IMR-90 (cell line): ENCODE measurements at regions not wholly inside any gene's neighbourhood (a gene's known extent, or its start where the extent isn't known, plus 50 kb on each side); places are given as distances from the start of the nearest gene placed in this dataset.

Source experiments
- ATAC-seq: fragments of 200-7000 bp; cut with Tn5 transposase; 2 replicates; pipeline ENCODE4 v1.9.1; 2020; ENCODE audit warnings: low read depth, mild to moderate bottlenecking, moderate library complexity
- BruUV-seq: library from RNA; stranded (reverse); fragments of 400-500 nt; replicated peaks from 2 replicates; lab custom pipeline; 2021; lab: Mats Ljungman, UMichigan
- CTCF ChIA-PET: fragments of 300-600 bp; formaldehyde crosslinking; extraction: SDS; loops from one replicate; lab custom pipeline; 2021; ENCODE audit warnings: antibody characterized with exemption; lab: Yijun Ruan, JAX
- POLR2A ChIA-PET: fragments of 300-600 bp; sonication (Branson Sonifier 250); formaldehyde crosslinking; loops from one replicate; lab custom pipeline; 2022; ENCODE audit warnings: antibody characterized with exemption; ENCODE audit not compliant: unreplicated experiment; lab: Charles Lee
- DNase-seq: peaks from one replicate; pipeline ENCODE4 v3.0.0; 2013
- H2AFZ ChIP-seq: replicated peaks from 2 replicates; pipeline ENCODE3; 2013; ENCODE audit warnings: low read length, mild to moderate bottlenecking; ENCODE audit not compliant: poor library complexity
- H2AK5ac ChIP-seq: 2 replicates; pipeline ENCODE4 v1.6.1; 2013; ENCODE audit warnings: low read depth, low read length, inconsistent platforms
- H2AK9ac ChIP-seq: replicated peaks from 2 replicates; pipeline ENCODE3; 2013; ENCODE audit warnings: mild to moderate bottlenecking, low read depth, low read length, moderate library complexity; ENCODE audit not compliant: poor library complexity
- H2BK120ac ChIP-seq: 2 replicates; pipeline ENCODE4 v1.6.1; 2013; ENCODE audit warnings: low read depth, low read length, inconsistent platforms
- H2BK15ac ChIP-seq: 3 replicates; pipeline ENCODE4 v1.6.1; 2013; ENCODE audit warnings: low read depth, low read length, inconsistent platforms
- H2BK20ac ChIP-seq: 2 replicates; pipeline ENCODE4 v1.6.1; 2013; ENCODE audit warnings: low read depth, mild to moderate bottlenecking, inconsistent platforms, low read length, moderate library complexity
- H2BK5ac ChIP-seq: 2 replicates; pipeline ENCODE4 v1.6.1; 2013; ENCODE audit warnings: mild to moderate bottlenecking, low read depth, low read length, inconsistent platforms; ENCODE audit not compliant: poor library complexity, severe bottlenecking
- H3K14ac ChIP-seq: replicated peaks from 2 replicates; pipeline ENCODE4 v1.6.1; 2013; ENCODE audit warnings: low read depth, low read length, inconsistent platforms
- H3K18ac ChIP-seq: 2 replicates; pipeline ENCODE4 v1.6.1; 2013; ENCODE audit warnings: low read depth, low read length, control low read depth
- H3K23ac ChIP-seq: 2 replicates; pipeline ENCODE4 v1.6.1; 2013; ENCODE audit warnings: low read depth, low read length, inconsistent platforms
- H3K27ac ChIP-seq: 2 replicates; pipeline ENCODE4 v1.5.1; 2013; ENCODE audit warnings: mild to moderate bottlenecking, control low read depth, low read length; ENCODE audit not compliant: insufficient read depth
- H3K27me3 ChIP-seq: 2 replicates; pipeline ENCODE4 v1.6.1; 2013; ENCODE audit warnings: low read length; ENCODE audit not compliant: control insufficient read depth, insufficient read depth
- H3K36me3 ChIP-seq: 2 replicates; pipeline ENCODE4 v1.6.1; 2013; ENCODE audit warnings: low read length, mixed read lengths; ENCODE audit not compliant: control insufficient read depth, insufficient read depth
- H3K4ac ChIP-seq: 2 replicates; pipeline ENCODE4 v1.6.1; 2013; ENCODE audit warnings: low read depth, low read length, inconsistent platforms
- H3K4me1 ChIP-seq: 2 replicates; pipeline ENCODE4 v1.6.1; 2013; ENCODE audit warnings: low read length, mixed read lengths; ENCODE audit not compliant: control insufficient read depth, insufficient read depth
- H3K4me2 ChIP-seq: 2 replicates; pipeline ENCODE4 v1.6.1; 2013; ENCODE audit warnings: low read depth, mild to moderate bottlenecking, control low read depth, low read length, moderate library complexity
- H3K4me3 ChIP-seq: 2 replicates; pipeline ENCODE4 v1.5.1; 2013; ENCODE audit warnings: low read depth, mild to moderate bottlenecking, control low read depth, low read length, moderate library complexity; ENCODE audit not compliant: insufficient read depth
- H3K56ac ChIP-seq: 2 replicates; pipeline ENCODE4 v1.6.1; 2013; ENCODE audit warnings: low read length, inconsistent platforms; ENCODE audit not compliant: insufficient read depth; ENCODE audit errors: extremely low read depth
- H3K79me1 ChIP-seq, 2 experiments: 2 replicates each; pipeline ENCODE4 v1.6.1; 2013; ENCODE audit warnings: low read length in 2 of 2, inconsistent platforms in 1 of 2, low read depth in 1 of 2
- H3K9ac ChIP-seq: 2 replicates; pipeline ENCODE4 v1.6.1; 2013; ENCODE audit warnings: low read depth, low read length, control low read depth
- H3K9me1 ChIP-seq: 2 replicates; pipeline ENCODE4 v1.6.1; 2013; ENCODE audit warnings: low read length, inconsistent platforms; ENCODE audit not compliant: insufficient read depth
- H3K9me3 ChIP-seq: 2 replicates; pipeline ENCODE4 v1.6.1; 2013; ENCODE audit warnings: low read length; ENCODE audit not compliant: control insufficient read depth, insufficient read depth
- H4K20me1 ChIP-seq: 2 replicates; pipeline ENCODE4 v1.6.1; 2013; ENCODE audit warnings: low read length, inconsistent platforms; ENCODE audit not compliant: insufficient read depth
- H4K5ac ChIP-seq: 2 replicates; pipeline ENCODE4 v1.6.1; 2013; ENCODE audit warnings: mild to moderate bottlenecking, low read depth, low read length, control low read depth
- H4K8ac ChIP-seq, 2 experiments: 2 replicates each; pipeline ENCODE4 v1.6.1; 2013; ENCODE audit warnings: low read depth in 2 of 2, low read length in 2 of 2, control low read depth in 1 of 2, inconsistent platforms in 1 of 2
- H4K91ac ChIP-seq: 2 replicates; pipeline ENCODE4 v1.6.1; 2013; ENCODE audit warnings: low read depth, low read length, inconsistent platforms; ENCODE audit not compliant: insufficient read depth
- CHD1 ChIP-seq: IDR thresholded peaks from 2 replicates; pipeline ENCODE4 v1.6.1; 2012; ENCODE audit warnings: low read depth, low read length, improper control_type of control experiment
- FOS ChIP-seq: fragments of 150-350 bp; IDR thresholded peaks from 2 replicates; pipeline ENCODE4 v1.6.1; 2016; ENCODE audit warnings: low read depth, low read length
- POLR2A ChIP-seq: IDR thresholded peaks from 2 replicates; pipeline ENCODE4 v1.6.1; 2012; ENCODE audit warnings: mild to moderate bottlenecking, low read depth, low read length
- RFX5 ChIP-seq: IDR thresholded peaks from 2 replicates; pipeline ENCODE4 v1.8.0; 2012; ENCODE audit warnings: low read depth, mild to moderate bottlenecking, low read length, moderate library complexity
- WGBS, 2 experiments: methylation state at CpG; one replicate each; pipeline versions ENCODE4 v1.1.5 to v1.1.7; 2013; ENCODE audit warnings: missing lambda C conversion rate in 2 of 2; ENCODE audit not compliant: insufficient read length in 1 of 2; ENCODE audit errors: extremely low coverage in 2 of 2; 5-methylcytosine and 5-hydroxymethylcytosine counted together
- dilution Hi-C: fragments of 300-500 bp; cut with HindIII; formaldehyde crosslinking; loops from one replicate; pipeline ENCODE4 v1.14.3; 2018; ENCODE audit warnings: low sequenced_read_pairs; ENCODE audit not compliant: unreplicated experiment
- in situ Hi-C: fragments of 300-500 bp; cut with MboI; formaldehyde crosslinking; loops from 3 replicates; pipeline ENCODE4 v1.14.3; 2019; ENCODE audit warnings: low sequenced_read_pairs, inconsistent platforms, mixed read lengths
- intact Hi-C: fragments of 100-400 bp; cut with micrococcal nuclease; formaldehyde crosslinking; loops from 2 replicates; pipeline ENCODE4 v1.10.0; 2022
- TF ChIP-seq, protein P1 (sequence below): fragments of 150-350 bp; IDR thresholded peaks from 2 replicates; pipeline ENCODE4 v1.6.1; 2017; ENCODE audit warnings: mild to moderate bottlenecking, antibody characterized with exemption, low read length, low read depth

DNA sequence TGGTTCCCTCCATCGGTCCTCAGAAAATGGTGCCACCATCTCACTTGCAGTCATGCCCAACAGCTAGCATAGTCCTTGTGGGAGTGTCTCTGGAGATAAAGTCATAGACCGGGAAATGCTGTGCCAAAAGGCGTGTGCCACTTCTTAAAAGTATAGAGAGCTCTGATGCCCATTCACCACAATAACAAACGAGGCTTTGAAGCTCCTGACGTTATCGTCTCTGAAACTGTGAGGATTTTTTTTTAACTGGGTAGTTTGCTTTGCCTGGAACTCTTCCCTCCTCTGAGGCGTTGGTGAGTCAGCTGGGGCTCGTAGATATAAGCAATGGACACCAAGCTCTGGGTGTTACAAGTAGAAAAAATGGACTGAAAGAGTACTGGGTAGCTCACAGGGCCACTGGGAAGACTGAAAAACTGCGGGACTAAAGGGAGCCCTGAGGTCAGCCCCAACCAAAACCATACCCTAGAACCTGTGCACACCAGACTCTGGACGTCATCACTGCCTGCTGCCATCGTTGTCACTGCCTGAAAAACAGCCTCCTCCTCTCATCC lies 89.4 kb upstream of the TRIM2 start:
- DNase-seq, result peak; percentile 84
- intact Hi-C loops, result no loop called here

More for the DNA sequence above, 89.4 kb upstream of the TRIM2 start:
- TF ChIP-seq POLR2A (no peak), RFX5 (no peak), FOS (peak; percentile 44; the same call in 1 of the 2 replicates), CHD1 (no peak)
- TF ChIP-seq, protein P1, sequence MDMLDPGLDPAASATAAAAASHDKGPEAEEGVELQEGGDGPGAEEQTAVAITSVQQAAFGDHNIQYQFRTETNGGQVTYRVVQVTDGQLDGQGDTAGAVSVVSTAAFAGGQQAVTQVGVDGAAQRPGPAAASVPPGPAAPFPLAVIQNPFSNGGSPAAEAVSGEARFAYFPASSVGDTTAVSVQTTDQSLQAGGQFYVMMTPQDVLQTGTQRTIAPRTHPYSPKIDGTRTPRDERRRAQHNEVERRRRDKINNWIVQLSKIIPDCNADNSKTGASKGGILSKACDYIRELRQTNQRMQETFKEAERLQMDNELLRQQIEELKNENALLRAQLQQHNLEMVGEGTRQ, result no peak
- peak overlapping the region; percentile 35; the same call in 1 of the 2 replicates for H4K5ac ChIP-seq
- ATAC-seq, result peak; percentile 88
- H3K56ac ChIP-seq, result no peak overlapping the region
- peak overlapping the region; percentile 31; the same call in 1 of the 2 replicates for H3K27ac ChIP-seq
- H3K23ac ChIP-seq, result 0 out of 2 replicates have a peak overlapping the region, but pooled peaks have one; percentile 0
- ChIA-PET CTCF (interaction anchor here (0.7 to 1.0 kb wide), 2 partner anchors 32 to 335 kb away, joined by 3 to 4 read pairs; no protein-coding TSS in a partner anchor), POLR2A (no interaction called here)
- peaks cover 11% of the 10 kb centered on the region for H3K4me1 ChIP-seq
- no peak overlapping the region for H3K4me3 ChIP-seq
- no peaks in the 10 kb centered on the region for H3K79me1 ChIP-seq
- H2BK20ac ChIP-seq, result no peak overlapping the region; the same call in 1 of the 2 replicates
- peak overlapping the region; percentile 18 for H2AK9ac ChIP-seq
- H3K9ac ChIP-seq, result no peak overlapping the region
- no peaks in the 10 kb centered on the region; the same call in 1 of the 2 replicates for H4K20me1 ChIP-seq
- no TSS peak for BruUV-seq
- peak overlapping the region; percentile 48; the same call in 1 of the 2 replicates for H3K4me2 ChIP-seq
- dilution Hi-C loops, result no loop called here
- H4K91ac ChIP-seq, result peak overlapping the region; percentile 41
- peaks cover 21% of the 10 kb centered on the region for H3K27me3 ChIP-seq
- peak overlapping the region; percentile 49; the same call in 1 of the 2 replicates for H3K14ac ChIP-seq
- no CpG with 5 or more reads among the region's 11 CpGs for WGBS, 2 experiments
- peak overlapping the region; percentile 67 for H3K4ac ChIP-seq
- 0 out of 3 replicates have a peak overlapping the region, but pooled peaks have one; percentile 20 for H2BK15ac ChIP-seq
- peak overlapping the region; percentile 17 to 62; a peak in 3 of 4 replicates for H4K8ac ChIP-seq
- H3K9me3 ChIP-seq, result no peaks in the 10 kb centered on the region
- peak overlapping the region; percentile 30; the same call in 1 of the 2 replicates for H2AK5ac ChIP-seq
- peak overlapping the region; percentile 65 for H3K18ac ChIP-seq
- peaks cover 6% of the 10 kb centered on the region for H3K9me1 ChIP-seq
- H3K36me3 ChIP-seq, result no peaks in the 10 kb centered on the region
- H2BK5ac ChIP-seq, result peak overlapping the region; percentile 65
- in situ Hi-C loops, result no loop called here
- peak overlapping the region; percentile 65 for H2AFZ ChIP-seq
- peak overlapping the region; percentile 38 for H2BK120ac ChIP-seq
